LNCaP clone FGC (cell line): ENCODE measurements at regions not wholly inside any gene's neighbourhood (a gene's known extent, or its start where the extent isn't known, plus 50 kb on each side); places are given as distances from the start of the nearest gene placed in this dataset.

ENCODE experiments used
- DNase-seq: peaks from one replicate; pipeline ENCODE4 v3.0.0-alpha.2; 2011; ENCODE audit warnings: low read depth
- H3K4me3 ChIP-seq: 2 replicates; pipeline ENCODE4 v1.5.1; 2011; ENCODE audit warnings: mild to moderate bottlenecking, low read depth, low read length, control low read depth
- CTCF ChIP-seq: IDR thresholded peaks from 2 replicates; pipeline ENCODE4 v1.5.1; 2012; ENCODE audit warnings: mild to moderate bottlenecking; ENCODE audit not compliant: control insufficient read depth, insufficient read depth; ENCODE audit errors: extremely low read depth

- DNase-seq: no peak
- no peak for TF ChIP-seq CTCF
- no peak overlapping the region for H3K4me3 ChIP-seq
Measured at GRCh38 chr6:14621518-14621917, 503.9 kb downstream of the CD83 start.

DNA sequence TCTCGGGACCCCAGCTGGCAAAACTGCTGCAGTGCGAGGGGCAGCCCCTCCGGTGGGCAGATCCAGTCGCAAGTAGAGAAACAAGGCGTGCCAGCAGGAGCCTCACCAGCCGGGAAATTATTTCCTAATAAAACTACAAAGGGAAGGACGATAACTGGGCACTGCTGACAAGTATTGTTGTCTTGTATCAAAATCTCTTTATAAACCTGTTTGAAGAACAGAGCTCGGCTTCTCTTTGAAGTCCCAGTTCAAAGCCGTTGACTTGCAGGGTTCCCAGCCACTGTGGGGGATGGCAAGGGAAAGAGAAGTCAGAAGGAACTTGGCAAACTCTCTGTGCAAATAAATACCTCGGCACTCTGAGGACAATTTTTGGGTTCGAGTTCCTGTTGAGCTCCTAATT is 504.5 kb downstream of the CD83 start:
- no peak for TF ChIP-seq CTCF
- no peak overlapping the region for H3K4me3 ChIP-seq
- DNase-seq: peak; percentile 43

- no peak for DNase-seq
- TF ChIP-seq CTCF: no peak
- H3K4me3 ChIP-seq: no peak overlapping the region
Measured at GRCh38 chr6:14622909-14623505, 505.4 kb downstream of the CD83 start.

- DNase-seq: no peak
- no peak overlapping the region for H3K4me3 ChIP-seq
- TF ChIP-seq CTCF: no peak
Measured at GRCh38 chr6:14625173-14625895, 507.8 kb downstream of the CD83 start.

- DNase-seq: no peak
- H3K4me3 ChIP-seq: no peak overlapping the region
- no peak for TF ChIP-seq CTCF
Measured at GRCh38 chr6:14626556-14626955, 509.0 kb downstream of the CD83 start.

- DNase-seq: no peak
- no peak overlapping the region for H3K4me3 ChIP-seq
- TF ChIP-seq CTCF: no peak
Measured at GRCh38 chr6:14630016-14630415, 512.4 kb downstream of the CD83 start.

- DNase-seq: no peak
- no peak for TF ChIP-seq CTCF
- H3K4me3 ChIP-seq: no peak overlapping the region
Measured at GRCh38 chr6:14633479-14633878, 515.9 kb downstream of the CD83 start.
